Muscle layer of duodenum (tissue), 2 donors: ENCODE measurements at regions not wholly inside any gene's neighbourhood (a gene's known extent, or its start where the extent isn't known, plus 50 kb on each side); places are given as distances from the start of the nearest gene placed in this dataset.
"Not testable (repeated sequence)": the region's sequence is repeated elsewhere in the genome, so short reads cannot be mapped to it uniquely, and the experiment has no call there.

Experiments
- H3K27ac ChIP-seq: one replicate; pipeline ENCODE4 v1.7.0; 2013; ENCODE audit warnings: mild to moderate bottlenecking, low read length
- H3K27me3 ChIP-seq: one replicate; pipeline ENCODE4 v1.7.0; 2013; ENCODE audit warnings: low read depth, mild to moderate bottlenecking, control low read depth, low read length
- H3K36me3 ChIP-seq, 2 donors: one replicate each; pipeline ENCODE4 v1.7.0; 2013; ENCODE audit warnings: low read length in 2 of 2, control low read depth in 1 of 2, mild to moderate bottlenecking in 1 of 2; ENCODE audit not compliant: insufficient read depth in 2 of 2, control insufficient read depth in 1 of 2
- H3K4me1 ChIP-seq, 2 donors: one replicate each; pipeline ENCODE4 v1.7.0; 2013; ENCODE audit warnings: low read length in 2 of 2, mild to moderate bottlenecking in 2 of 2, control low read depth in 1 of 2, moderate library complexity in 1 of 2; ENCODE audit not compliant: insufficient read depth in 2 of 2, control insufficient read depth in 1 of 2
- H3K4me3 ChIP-seq, 2 donors: one replicate each; pipeline ENCODE4 v1.7.0; 2013; ENCODE audit warnings: low read length in 2 of 2, low read depth in 1 of 2, mild to moderate bottlenecking in 1 of 2
- H3K9me3 ChIP-seq, 2 donors: one replicate each; pipeline ENCODE4 v1.7.0; 2013; ENCODE audit warnings: low read length in 2 of 2, control low read depth in 1 of 2, mild to moderate bottlenecking in 1 of 2; ENCODE audit not compliant: control insufficient read depth in 1 of 2
- donor health status: healthy.

- no peak overlapping the region for H3K27ac ChIP-seq
- no peaks in the 10 kb centered on the region for H3K27me3 ChIP-seq
- H3K4me1 ChIP-seq = no peaks in the 10 kb centered on the region
- H3K9me3 ChIP-seq = no peaks in the 10 kb centered on the region
- H3K36me3 ChIP-seq = no peaks in the 10 kb centered on the region
- no peak overlapping the region for H3K4me3 ChIP-seq
These were observed 566.0 kb downstream of the STK39 start for GRCh38 chr2:167681234-167682015.

- Histone ChIP-seq H3K4me3 (no peak overlapping the region), H3K4me1 (no peaks in the 10 kb centered on the region), H3K27ac (no peak overlapping the region), H3K27me3 (no peaks in the 10 kb centered on the region), H3K36me3 (no peaks in the 10 kb centered on the region), H3K9me3 (no peaks in the 10 kb centered on the region)
These were observed 569.2 kb downstream of the STK39 start for GRCh38 chr2:167678158-167678557.

- Histone ChIP-seq H3K4me1 (no peaks in the 10 kb centered on the region), H3K27ac (no peak overlapping the region), H3K36me3 (no peaks in the 10 kb centered on the region)
These were observed 571.5 kb downstream of the STK39 start for GRCh38 chr2:167675906-167676305.

GRCh38 chr2:167670588-167670987, 576.8 kb downstream of the STK39 start:
- no peaks in the 10 kb centered on the region for H3K27me3 ChIP-seq
- peaks cover 0 to 20% of the 10 kb centered on the region in 2 donors for H3K9me3 ChIP-seq
- H3K4me1 ChIP-seq = no peaks in the 10 kb centered on the region
- no peaks in the 10 kb centered on the region for H3K36me3 ChIP-seq
- no peak overlapping the region for H3K27ac ChIP-seq
- H3K4me3 ChIP-seq = no peak overlapping the region

More at GRCh38 chr2:167675906-167676305, 571.5 kb downstream of the STK39 start:
- peaks cover 0 to 3% of the 10 kb centered on the region in 2 donors for H3K9me3 ChIP-seq
- H3K4me3 ChIP-seq = no peak overlapping the region
- no peaks in the 10 kb centered on the region for H3K27me3 ChIP-seq

- Histone ChIP-seq H3K36me3 (no peaks in the 10 kb centered on the region), H3K9me3 (peaks cover 0 to 2% of the 10 kb centered on the region in 2 donors), H3K27me3 (no peaks in the 10 kb centered on the region), H3K4me1 (no peaks in the 10 kb centered on the region), H3K27ac (no peak overlapping the region), H3K4me3 (no peak overlapping the region)
These were observed 594.3 kb downstream of the STK39 start for GRCh38 chr2:167653131-167653530.

- no peak overlapping the region for H3K27ac ChIP-seq
These were observed 595.0 kb downstream of the STK39 start for GRCh38 chr2:167652401-167652800.

GRCh38 chr2:167651406-167652151, 595.8 kb downstream of the STK39 start:
- H3K27ac ChIP-seq = no peak overlapping the region
- H3K9me3 ChIP-seq = peaks cover 0 to 2% of the 10 kb centered on the region in 2 donors
- no peaks in the 10 kb centered on the region for H3K27me3 ChIP-seq
- no peaks in the 10 kb centered on the region for H3K4me1 ChIP-seq
- no peak overlapping the region for H3K4me3 ChIP-seq
- H3K36me3 ChIP-seq = no peaks in the 10 kb centered on the region

More at GRCh38 chr2:167652401-167652800, 595.0 kb downstream of the STK39 start:
- peaks cover 0 to 2% of the 10 kb centered on the region in 2 donors for H3K9me3 ChIP-seq
- no peaks in the 10 kb centered on the region for H3K4me1 ChIP-seq
- H3K4me3 ChIP-seq = no peak overlapping the region
- no peaks in the 10 kb centered on the region for H3K27me3 ChIP-seq
- no peaks in the 10 kb centered on the region for H3K36me3 ChIP-seq

- no peaks in the 10 kb centered on the region for H3K4me1 ChIP-seq
- no peaks in the 10 kb centered on the region for H3K27me3 ChIP-seq
- no peaks in the 10 kb centered on the region for H3K36me3 ChIP-seq
- H3K27ac ChIP-seq = no peak overlapping the region
- peaks cover 0 to 2% of the 10 kb centered on the region in 2 donors for H3K9me3 ChIP-seq
- H3K4me3 ChIP-seq = no peak overlapping the region
These were observed 600.8 kb downstream of the STK39 start for GRCh38 chr2:167646557-167646956.

GRCh38 chr2:167640096-167640495, 607.3 kb downstream of the STK39 start:
- H3K27ac ChIP-seq = no peak overlapping the region
- no peaks in the 10 kb centered on the region for H3K9me3 ChIP-seq
- H3K4me3 ChIP-seq = no peak overlapping the region
- H3K4me1 ChIP-seq = no peaks in the 10 kb centered on the region
- H3K27me3 ChIP-seq = no peaks in the 10 kb centered on the region
- no peaks in the 10 kb centered on the region for H3K36me3 ChIP-seq

GRCh38 chr2:167637741-167638140, 609.7 kb downstream of the STK39 start:
- Histone ChIP-seq H3K36me3 (no peaks in the 10 kb centered on the region), H3K4me1 (no peaks in the 10 kb centered on the region), H3K9me3 (no peaks in the 10 kb centered on the region), H3K4me3 (no peak overlapping the region), H3K27me3 (no peaks in the 10 kb centered on the region), H3K27ac (no peak overlapping the region)

- H3K27ac ChIP-seq, H3K9me3 ChIP-seq, H3K4me3 ChIP-seq, H3K36me3 ChIP-seq, H3K27me3 ChIP-seq, H3K4me1 ChIP-seq: not testable (repeated sequence)
These were observed 615.1 kb downstream of the STK39 start for GRCh38 chr2:167632271-167632670.
